SK-N-SH (cell line): ENCODE measurements at regions not wholly inside any gene's neighbourhood (a gene's known extent, or its start where the extent isn't known, plus 50 kb on each side); places are given as distances from the start of the nearest gene placed in this dataset.

Experiments
- CHD2 ChIP-seq: fragments of 150-350 bp; IDR thresholded peaks from 2 replicates; pipeline ENCODE4 v1.6.1; 2018; ENCODE audit warnings: low read length; ENCODE audit not compliant: partially characterized antibody
- EP300 ChIP-seq, 2 experiments: IDR thresholded peaks; 2 replicates each; pipeline versions ENCODE4 v1.4.0 to v1.6.1; 2012; ENCODE audit warnings: borderline replicate concordance in 1 of 2, low read depth in 1 of 2, low read length in 1 of 2
- FOSL2 ChIP-seq: IDR thresholded peaks from 2 replicates; pipeline ENCODE4 v1.4.0; 2012; ENCODE audit warnings: low read depth, mild to moderate bottlenecking, moderate library complexity, borderline replicate concordance
- FOXJ3 ChIP-seq: sonication (generic); formaldehyde crosslinking; IDR thresholded peaks from 2 replicates; pipeline ENCODE4 v1.5.1; 2020; ENCODE audit warnings: mild to moderate bottlenecking, missing genetic modification reagents
- FOXM1 ChIP-seq: IDR thresholded peaks from 2 replicates; pipeline ENCODE4 v1.4.0; 2012; ENCODE audit warnings: low read depth, mild to moderate bottlenecking
- MAX ChIP-seq: IDR thresholded peaks from 2 replicates; pipeline ENCODE4 v1.4.0; 2012; ENCODE audit warnings: low read depth
- MXI1 ChIP-seq: IDR thresholded peaks from 2 replicates; pipeline ENCODE4 v1.6.1; 2012; ENCODE audit warnings: mild to moderate bottlenecking, low read depth, low read length, improper control_type of control experiment
- NFIC ChIP-seq: IDR thresholded peaks from 2 replicates; pipeline ENCODE4 v1.4.0; 2012; ENCODE audit warnings: borderline replicate concordance
- RCOR1 ChIP-seq: fragments of 150-350 bp; IDR thresholded peaks from 2 replicates; pipeline ENCODE4 v1.6.1; 2017; ENCODE audit warnings: antibody characterized with exemption, low read length
- TAF1 ChIP-seq: IDR thresholded peaks from 2 replicates; pipeline ENCODE4 v1.6.1; 2012; ENCODE audit warnings: low read depth, mild to moderate bottlenecking, low read length, moderate library complexity, borderline replicate concordance
- USF2 ChIP-seq: fragments of 150-350 bp; IDR thresholded peaks from 2 replicates; pipeline ENCODE4 v1.6.1; 2017; ENCODE audit warnings: antibody characterized with exemption, low read length, low read depth, borderline replicate concordance
- TF ChIP-seq, protein P1 (sequence below): fragments of 200-600 bp; sonication (generic); IDR thresholded peaks from 2 replicates; pipeline ENCODE4 v1.6.1; 2017; ENCODE audit warnings: antibody characterized with exemption, mild to moderate bottlenecking, moderate library complexity

DNA sequence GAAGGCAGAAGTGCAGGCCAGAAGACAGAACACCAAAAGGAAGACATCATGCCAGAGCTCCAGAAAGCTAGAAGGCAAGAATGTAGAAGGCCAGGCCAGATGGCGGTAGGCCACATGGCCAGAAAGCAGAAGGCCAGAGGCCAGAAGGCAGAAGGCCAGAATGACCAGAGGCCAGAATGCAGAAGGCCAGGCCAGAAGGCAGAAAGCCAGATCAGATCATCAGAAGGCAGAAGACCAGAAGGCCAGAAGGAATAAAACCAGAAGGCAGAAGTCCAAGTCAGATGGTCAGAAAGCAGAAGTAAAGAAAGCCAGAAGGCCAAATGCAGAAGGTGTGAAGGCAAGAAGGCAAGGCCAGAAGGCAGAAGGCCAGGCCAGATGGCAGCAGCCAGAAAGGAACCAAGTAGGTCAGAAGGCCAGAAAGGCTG is 185.0 kb downstream of the TUBA3C start:
- TF ChIP-seq RCOR1 = no peak
- TF ChIP-seq, protein P1, sequence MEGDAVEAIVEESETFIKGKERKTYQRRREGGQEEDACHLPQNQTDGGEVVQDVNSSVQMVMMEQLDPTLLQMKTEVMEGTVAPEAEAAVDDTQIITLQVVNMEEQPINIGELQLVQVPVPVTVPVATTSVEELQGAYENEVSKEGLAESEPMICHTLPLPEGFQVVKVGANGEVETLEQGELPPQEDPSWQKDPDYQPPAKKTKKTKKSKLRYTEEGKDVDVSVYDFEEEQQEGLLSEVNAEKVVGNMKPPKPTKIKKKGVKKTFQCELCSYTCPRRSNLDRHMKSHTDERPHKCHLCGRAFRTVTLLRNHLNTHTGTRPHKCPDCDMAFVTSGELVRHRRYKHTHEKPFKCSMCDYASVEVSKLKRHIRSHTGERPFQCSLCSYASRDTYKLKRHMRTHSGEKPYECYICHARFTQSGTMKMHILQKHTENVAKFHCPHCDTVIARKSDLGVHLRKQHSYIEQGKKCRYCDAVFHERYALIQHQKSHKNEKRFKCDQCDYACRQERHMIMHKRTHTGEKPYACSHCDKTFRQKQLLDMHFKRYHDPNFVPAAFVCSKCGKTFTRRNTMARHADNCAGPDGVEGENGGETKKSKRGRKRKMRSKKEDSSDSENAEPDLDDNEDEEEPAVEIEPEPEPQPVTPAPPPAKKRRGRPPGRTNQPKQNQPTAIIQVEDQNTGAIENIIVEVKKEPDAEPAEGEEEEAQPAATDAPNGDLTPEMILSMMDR = no peak
- TF ChIP-seq MAX = no peak
- no peak for TF ChIP-seq MXI1
- no peak for TF ChIP-seq CHD2
- no peak for TF ChIP-seq EP300 (IDR thresholded peaks at IDR 0.05; ENCODE audit: borderline replicate concordance in 1 of 2, low read depth in 1 of 2, low read length in 1 of 2)
- TF ChIP-seq FOXJ3 = no peak
- no peak for TF ChIP-seq USF2
- no peak for TF ChIP-seq TAF1
- no peak for TF ChIP-seq NFIC
- no peak for TF ChIP-seq FOXM1
- no peak for TF ChIP-seq FOSL2
